HK-2 (cell line): ENCODE measurements at regions not wholly inside any gene's neighbourhood (a gene's known extent, or its start where the extent isn't known, plus 50 kb on each side); places are given as distances from the start of the nearest gene placed in this dataset.
"Not testable (repeated sequence)": the region's sequence is repeated elsewhere in the genome, so short reads cannot be mapped to it uniquely, and the experiment has no call there.

Experiments
- DNase-seq: peaks from one replicate; pipeline ENCODE4 v3.0.0-alpha.2; 2018; ENCODE audit not compliant: unreplicated experiment

DNA sequence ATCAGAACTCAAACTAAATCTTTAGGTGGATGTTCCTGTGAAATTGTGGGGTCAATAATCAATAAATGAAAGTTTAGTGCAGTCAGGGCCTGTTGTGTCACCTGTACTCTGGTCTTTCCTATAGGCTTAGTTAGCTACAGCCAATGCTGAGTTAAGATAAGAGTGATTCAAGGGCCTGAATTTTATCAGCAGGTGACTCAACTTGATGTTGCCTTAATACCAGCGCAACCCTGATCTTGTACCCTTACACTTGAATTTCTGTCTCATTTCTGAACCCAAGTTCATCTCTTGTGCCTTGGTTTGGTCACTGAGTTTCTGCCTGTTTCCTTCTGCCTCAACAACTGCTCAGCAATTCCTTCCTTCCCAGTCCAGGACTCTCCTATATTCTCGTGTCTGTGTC, 157.0 kb upstream of the E2F7 start:
- no peak for DNase-seq

DNA sequence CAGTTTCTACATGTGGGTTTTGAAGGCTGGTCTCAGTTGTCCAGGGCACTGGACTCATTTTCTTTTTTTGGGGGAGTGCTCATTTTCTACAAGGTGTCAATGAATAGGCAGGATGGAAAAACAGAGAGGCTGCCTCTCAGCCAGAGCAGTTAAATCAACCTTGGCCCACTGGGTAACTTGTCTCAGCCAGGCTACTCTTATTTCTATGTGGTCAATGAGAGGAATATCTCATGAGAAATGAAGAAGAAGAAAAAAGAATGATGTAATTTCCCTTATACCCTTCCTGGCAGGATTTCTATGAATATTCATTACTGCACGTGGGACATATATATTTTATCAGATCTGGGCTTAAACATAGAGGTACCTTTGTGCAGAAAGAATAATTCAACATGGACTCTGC, 155.2 kb upstream of the E2F7 start:
- DNase-seq, result no peak

DNA sequence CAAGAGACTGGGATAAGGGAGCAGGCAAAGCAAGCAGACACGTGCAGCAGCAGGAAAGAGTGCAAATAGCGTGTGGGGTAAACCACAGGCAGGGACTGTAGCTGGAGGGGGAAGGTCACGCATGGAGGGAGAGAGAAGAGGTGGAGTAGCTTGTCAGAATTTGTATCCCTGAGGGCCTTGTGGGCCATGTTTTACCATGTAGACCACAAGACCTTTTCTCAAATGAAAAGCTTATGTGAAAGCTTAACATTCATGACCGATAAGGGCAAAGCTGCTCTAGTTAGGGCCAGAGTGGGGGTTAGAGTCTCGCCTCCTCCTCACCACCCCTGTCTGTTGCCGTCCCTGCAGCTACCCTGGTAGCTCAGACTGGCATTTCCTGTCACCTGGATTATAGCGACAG, 152.9 kb upstream of the E2F7 start:
- peak; percentile 33 for DNase-seq

DNA sequence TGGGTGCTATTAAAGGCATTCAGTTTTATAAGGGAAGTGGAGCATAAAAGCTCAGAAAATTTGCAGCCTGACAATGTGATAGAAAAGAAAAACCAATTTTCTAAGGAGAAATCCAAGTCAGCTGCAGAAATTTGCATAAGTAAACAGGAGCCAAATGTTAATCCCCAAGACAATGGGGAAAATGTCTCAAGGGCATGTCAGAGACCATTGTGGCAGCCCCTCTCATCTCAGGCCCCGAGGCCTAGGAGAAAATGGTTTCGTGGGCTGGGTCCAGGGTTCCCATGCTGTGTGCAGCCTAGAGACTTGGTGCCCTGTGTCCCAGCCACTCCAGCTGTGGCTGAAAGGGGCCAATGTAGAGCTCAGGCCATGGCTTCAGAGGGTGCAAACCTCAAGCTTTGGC, 150.8 kb upstream of the E2F7 start:
- DNase-seq, result not testable (repeated sequence)

DNA sequence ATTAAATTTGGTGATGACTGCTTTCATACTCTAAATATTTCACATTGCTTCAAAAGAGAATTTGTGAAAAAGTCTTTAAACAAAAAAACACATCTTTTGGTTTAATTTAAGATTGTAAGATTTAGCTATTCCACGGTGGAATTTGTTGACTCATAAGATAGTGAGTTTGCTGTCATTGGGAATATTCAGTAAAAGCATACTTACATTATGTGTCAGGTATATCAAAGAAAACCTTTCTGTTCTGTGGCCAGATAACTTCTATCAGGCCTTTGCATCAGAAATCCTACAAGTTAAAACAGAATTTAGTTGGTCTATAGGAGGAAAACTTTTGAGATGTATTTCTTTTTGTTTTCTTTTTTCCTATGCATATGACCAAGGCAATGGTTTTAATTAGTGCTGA, 148.8 kb upstream of the E2F7 start:
- no peak for DNase-seq

DNA sequence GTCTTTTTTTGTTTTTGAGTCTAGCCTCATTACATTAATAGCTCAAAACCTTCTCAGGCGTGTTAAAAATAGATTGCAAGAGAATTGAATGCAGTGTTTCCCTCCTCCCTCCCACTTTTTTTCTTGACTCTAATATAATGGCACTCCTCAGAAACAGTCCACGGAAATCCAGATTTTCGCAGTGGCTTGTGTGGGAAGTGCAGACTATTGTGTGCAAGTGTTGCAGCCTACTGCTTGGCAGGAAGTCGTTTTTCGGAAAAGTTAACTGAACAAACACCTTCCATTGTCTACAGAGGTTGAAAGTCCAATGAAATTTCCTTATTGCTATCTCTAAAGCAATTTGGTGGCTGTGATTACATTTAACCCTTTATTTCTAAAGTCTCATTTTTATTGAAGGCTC, 147.9 kb upstream of the E2F7 start:
- DNase-seq, result no peak

DNA sequence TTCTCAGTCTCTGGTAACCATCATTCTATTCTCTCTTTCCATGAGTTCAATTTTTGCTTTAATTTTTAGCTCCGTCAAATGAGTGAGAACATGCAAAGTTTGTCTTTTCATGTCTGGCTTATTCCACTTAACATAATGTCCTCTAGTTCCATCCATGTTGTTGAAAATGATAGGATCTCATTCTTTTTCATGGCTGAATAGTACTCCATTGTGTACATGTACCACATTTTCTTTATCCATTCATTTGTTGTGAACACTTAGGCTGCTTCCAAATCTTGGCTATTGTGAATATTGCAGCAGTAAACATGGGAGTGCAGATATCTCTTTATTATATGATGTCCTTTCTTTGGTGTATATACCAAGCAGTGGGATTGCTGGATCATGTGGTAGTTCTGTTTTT, 145.4 kb upstream of the E2F7 start:
- no peak for DNase-seq

DNA sequence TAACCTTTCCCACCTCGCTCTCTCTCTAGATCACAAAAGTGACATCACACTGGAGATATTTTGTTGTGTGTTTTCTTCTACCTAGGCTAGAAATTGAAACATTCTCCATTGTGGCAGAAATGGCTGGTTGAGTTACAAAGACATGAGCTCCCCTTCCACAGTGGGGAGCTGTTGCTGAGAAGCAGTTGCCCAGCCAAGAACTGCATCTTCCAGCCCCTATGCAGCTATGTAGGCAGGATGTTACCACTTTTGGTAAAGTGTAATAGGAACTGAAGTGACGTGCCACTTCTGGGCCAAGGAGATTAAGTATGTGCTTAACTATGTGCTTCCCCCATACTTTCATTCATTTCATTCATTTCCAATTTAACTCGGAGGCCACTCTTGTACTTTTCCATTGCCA, 138.7 kb upstream of the E2F7 start:
- DNase-seq, result no peak

DNA sequence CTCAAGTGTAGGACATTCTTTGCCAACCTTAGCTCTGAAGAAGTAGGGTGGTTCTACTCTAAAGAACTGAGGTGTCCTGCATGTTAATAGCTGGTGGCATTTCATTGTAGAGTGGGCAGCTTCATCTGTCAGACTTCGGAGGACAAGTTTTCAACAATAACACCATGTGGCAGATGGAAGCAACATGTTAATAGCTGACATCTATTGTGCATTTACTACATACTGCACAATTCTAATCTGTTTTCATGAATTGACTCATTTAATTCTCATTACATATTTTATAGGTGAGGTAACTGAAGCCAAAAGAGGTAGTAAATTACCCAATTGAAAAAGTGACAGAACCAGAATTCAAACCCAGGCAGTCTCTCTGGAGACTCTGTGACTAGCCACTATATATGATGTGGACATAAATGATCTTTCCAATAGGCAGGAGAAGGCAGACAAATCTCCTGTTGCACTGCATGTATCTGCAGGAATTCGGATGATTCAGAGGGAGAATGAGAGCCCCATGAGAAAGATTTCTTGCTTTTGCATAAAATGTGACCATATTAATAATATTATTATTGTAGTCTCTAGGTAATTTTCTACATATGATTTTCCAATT, 137.2 kb upstream of the E2F7 start:
- no peak for DNase-seq

DNA sequence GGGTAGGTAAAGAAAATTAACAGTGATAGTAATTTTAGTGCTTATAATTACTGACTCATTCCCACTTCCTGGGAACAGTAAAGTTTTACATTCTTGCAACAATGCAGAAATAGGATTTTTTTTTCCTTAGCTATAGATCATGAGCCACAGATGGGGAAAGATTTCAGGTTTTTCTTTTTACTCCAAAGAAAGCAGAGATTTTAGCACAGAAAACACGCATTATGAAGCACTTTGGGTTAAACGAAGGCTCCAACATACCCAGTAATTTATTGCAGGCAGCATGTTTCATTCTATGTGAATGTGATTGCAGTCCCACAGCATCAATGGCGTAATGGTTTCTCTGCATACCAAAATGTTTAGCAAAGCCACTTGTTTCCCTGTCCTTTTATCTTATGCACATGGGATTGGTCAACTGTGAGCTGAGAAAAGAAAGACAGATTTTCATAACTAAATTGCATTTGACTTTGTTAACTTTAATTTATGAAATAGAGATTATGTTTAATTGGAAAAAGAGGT, 124.6 kb upstream of the E2F7 start:
- no peak for DNase-seq

DNA sequence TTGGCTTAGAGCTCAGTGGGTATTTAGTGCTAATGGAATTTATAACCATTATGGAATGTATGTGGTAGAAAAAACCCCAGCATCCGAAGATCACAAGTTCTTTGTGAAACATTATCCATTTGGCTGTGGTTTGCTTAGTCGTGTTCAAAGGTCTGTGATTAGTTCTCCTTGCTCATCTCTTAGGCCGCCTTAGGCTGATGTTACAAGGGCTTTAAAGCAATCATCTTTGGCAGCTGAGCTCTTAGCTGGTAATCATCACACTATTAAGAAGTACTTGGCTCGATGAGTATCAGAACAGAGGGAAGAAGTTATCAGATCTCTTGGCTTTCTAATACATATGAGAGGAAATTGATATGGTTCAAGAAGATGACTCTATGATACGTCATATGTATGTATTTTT, 124.1 kb upstream of the E2F7 start:
- no peak for DNase-seq

DNA sequence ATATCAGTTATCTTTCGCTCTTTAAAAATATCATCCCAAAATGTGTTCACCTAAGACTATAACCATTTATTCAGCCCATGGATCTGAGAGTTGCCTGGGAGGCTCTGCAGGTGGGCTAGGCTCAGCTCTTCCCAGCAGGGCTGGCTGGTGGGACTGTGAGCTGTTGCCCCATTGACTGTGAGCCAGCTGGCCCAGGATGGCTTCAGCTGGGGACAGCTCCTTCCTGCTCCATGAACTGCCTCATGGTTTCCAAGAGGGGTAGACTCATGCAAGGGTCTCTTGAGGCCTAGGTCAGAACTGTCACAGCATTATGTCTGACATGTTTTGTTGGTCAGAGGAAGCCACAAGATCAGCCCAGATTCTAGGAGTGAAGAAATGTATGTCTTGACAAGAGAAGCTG, 114.1 kb upstream of the E2F7 start:
- no peak for DNase-seq

DNA sequence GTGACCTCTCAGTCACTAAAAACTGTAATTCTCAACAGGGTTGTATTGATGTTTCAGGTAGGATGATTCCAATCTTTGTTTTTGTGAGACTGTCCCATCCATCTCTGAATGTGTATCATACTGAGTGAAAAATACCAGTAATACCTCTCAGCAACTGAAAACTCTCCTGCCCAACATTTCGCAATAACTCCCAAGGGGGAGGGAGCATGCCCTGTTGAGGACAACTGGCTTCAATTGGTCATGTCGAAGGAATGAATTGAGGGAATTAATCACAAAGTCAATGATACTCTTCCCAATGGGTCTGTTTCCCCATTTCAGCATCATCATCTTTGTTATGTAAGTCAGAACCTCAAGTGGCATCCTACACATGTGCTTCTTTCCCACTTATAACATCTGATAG, 102.4 kb upstream of the E2F7 start:
- no peak for DNase-seq

DNA sequence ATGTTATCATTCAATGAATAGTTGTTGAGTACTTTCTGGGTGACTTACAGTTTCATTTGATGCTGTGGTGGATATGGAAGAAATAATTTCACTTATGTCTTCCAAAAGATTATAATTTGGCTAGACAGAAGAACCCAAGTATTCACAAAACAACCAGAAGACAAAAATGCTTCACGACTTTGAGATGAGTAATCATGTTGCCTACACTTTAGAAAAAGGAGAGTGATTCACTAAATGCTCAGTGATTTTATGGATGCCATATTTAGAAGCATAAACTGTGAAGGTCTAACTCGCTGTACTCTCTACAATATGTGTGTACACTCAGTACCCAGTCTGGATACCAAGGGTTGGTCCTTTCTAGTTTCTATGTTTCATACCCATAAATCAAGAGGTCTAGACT, 101.3 kb upstream of the E2F7 start:
- no peak for DNase-seq

DNA sequence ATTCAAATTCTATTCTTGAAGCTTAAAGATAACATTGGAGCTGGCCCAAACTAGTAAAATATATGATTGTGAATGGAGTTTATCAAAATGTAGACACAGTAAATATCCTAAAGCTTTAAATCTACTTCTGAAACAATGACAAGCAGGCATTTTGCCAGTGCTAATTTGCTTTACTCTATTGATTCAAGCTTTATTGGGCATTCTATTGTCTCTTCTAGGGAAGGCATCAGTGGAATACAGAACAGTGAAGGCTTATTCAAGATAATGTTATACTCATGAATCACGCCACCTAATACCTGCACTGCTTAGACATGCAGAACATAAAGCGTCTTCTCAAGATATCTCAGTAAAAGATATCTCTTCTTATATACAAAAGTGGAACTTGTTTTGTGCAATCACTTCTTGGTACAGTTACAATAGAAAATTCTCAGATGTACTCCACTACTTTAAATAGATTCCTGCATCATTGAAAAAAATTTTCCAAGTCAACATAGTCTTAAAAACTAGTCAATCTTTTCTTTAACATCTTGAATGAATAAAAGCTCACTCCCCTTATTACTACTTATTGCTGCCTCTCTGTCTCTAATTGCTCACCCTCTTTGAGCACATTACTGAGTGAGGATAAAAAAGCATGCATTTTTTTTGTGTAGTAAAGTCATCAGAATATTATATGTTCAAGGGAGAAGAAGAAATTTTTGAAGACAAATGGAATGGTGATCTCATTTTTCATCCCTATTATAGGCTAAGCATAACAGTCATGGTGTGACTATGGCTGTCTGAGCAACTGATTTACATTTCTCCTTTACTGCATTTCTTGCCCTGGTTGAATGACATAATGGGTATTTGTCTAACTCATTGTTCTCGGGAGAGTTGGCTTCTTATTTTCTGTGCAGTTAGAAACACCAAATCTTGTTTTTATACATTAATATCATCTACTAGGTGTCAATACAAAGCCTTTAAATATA, 98.0 kb upstream of the E2F7 start:
- DNase-seq, result no peak

DNA sequence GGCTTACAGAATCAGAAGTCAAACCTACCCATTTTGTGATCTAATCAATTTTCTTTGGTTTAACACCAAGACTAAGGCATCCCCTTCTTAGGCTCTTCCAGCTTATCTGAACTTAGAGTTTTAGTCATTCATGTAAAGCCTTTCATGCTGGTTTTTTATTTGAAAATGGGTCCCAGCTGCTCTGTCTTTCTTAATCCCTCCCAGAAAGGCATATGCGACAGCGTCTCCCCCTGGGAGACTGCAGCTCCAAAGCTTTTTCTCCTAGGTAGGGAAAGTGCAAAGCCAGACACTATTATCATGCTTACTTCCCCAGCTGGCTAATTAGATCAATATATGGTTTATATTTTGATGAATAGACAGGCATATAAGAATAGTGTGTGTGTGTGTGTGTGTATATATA, 96.6 kb upstream of the E2F7 start:
- DNase-seq, result no peak

DNA sequence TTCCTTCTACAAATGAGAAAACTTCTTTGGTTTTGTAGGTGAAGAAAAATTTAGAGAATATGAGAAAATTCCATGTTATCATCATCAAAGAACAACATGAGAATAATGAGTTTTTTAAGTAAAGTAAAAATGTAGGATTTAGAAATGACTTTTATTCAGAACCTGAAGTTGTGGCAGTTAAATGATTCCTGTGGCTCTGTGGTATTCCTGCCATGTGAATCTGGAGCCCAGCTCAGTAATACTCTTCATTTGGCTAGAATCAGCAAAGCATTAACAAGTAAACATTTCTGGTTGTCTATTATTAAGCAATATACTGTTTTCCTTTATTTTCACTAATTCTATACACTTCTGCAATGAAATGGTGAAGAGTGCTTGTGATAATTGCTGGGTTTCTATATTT, 95.6 kb upstream of the E2F7 start:
- no peak for DNase-seq

DNA sequence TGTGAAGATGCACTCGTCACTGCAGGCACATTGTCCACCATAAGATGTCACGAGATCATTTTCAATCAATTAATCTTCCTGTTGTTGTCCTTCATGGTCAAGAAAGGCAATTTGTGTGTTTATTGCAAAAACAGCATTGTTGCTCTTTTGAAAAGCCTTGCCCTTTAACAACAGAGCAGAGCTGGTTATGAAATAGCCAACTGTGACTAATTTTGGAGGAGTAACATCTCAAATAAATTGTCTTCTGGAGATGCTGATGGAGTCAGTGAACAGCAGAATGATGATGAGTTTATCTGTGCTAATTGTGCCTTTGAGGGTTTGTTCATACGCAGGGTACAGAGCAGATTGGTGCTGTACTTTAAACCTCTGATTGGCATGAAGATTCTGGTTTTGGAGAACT, 88.3 kb upstream of the E2F7 start:
- no peak for DNase-seq

DNA sequence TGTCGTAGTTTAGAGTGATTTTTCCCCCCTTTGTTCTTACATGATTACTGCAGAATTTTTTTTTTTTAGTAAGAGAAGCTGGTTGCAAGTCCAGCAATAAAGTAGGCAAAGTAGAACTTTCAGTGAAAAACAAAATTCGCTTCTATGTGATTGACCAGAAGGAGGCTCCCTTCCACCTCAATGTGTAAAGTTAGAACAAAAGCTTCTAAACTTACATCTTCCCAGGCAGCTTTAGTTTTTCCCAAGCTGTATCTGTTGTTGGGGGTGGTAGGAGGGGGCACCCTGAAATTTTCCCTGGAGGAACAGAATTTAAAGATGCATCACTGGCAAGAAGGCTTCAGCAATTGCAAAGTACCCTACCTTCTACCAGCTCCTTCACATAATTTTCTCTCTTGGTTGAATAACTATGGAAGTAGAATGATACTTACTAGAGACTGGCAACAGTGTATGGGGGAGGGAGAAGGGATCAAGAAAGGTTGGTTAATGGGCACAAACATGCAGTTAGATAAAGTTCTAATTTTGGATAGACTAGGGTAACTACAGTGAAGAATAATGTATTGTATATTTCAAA, 87.3 kb upstream of the E2F7 start:
- DNase-seq, result no peak

DNA sequence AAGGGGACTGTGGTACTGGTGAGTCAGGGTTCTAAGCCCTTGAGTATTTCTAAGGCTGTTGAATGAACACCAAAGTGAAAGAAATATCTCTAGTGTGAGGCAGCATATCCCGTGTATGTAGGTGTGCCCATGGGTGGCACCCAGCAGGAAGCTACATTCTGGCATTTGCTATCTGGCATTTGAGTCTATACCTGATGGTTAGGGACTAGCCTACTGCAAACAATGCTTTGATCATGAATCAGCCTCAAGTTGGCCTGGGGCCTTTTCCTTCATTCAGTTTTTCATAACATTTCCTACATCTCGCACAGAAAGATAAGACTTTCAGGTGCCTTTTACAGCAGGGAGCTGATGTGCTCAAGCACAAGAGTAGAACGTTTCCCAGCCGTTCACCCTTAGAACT, 85.7 kb upstream of the E2F7 start:
- DNase-seq, result no peak

DNA sequence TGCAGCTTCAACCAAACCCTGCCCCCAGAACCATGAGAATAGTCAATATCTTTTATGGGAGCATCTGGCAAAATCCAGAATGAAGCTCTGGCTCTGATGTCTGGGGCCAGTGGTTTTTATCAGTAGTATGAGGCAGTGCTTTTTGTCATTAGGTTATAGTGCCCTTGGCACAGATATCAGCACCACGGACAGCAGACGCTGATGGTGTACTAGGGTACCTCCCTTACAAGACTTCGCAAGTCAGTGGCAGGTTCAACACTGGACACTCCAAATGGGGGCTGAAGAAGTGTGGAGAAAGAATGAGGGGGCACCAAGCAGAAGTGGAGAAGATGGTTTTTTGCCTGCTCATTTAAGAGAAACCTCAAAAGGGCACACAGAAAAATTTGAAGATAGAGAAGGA, 68.2 kb upstream of the E2F7 start:
- DNase-seq, result peak; percentile 38

DNA sequence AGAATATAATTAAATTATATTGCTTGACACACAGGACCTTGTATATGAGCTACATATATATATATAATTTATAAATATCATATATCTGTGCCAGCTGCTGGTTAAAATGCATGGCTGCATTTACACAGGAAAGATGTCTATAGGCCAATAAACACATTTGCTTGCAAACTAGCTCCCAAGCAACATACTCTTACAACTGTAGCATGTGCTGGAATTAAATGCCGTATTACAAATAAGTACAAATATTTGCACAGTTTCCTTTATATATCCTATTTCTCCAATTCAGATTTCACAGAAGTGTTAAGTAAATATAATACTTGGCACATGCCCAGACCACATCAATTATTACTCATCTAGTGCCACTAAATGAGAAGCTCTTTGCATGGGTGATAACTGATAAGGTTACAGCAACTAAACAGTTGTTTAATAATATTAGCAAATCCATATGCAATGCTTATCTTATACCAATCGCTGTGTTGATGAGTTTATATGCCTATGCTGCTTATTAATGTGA, 66.7 kb upstream of the E2F7 start:
- DNase-seq, result no peak

DNA sequence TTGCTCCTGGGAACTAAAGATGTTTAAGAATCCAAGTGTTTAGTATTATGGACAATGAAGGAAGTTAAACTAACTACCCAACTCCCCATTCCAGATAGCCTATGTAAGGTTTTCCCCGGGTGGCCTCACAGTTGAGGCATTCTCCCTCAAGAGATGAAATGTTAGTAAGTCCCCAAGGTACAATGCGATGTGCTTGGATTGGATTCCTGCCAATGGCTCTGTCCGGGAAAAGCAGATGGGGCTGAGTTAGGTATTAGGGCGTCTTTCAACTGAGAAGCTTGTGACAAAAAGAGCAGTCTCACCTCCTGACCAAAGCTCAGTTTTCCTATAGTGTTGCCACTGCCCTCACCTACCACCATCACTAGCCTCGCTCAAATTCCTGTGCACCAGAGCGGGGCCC, 64.8 kb upstream of the E2F7 start:
- no peak for DNase-seq
